ENCODE measurements at regions not wholly inside any gene's neighbourhood (a gene's known extent, or its start where the extent isn't known, plus 50 kb on each side); places are given as distances from the start of the nearest gene placed in this dataset.

GRCh38 chr6:132122871-132123270 is 171.7 kb upstream of the CCN2 start:
- TF ChIP-seq CTCF (IDR thresholded peaks at IDR 0.05) (no peak), POLR2A (IDR thresholded peaks at IDR 0.05) (no peak), POLR2AphosphoS5 (IDR thresholded peaks at IDR 0.05) (no peak)

Data from gastroesophageal sphincter (tissue), 3 donors.